ENCODE measurements at regions not wholly inside any gene's neighbourhood (a gene's known extent, or its start where the extent isn't known, plus 50 kb on each side); places are given as distances from the start of the nearest gene placed in this dataset.

DNA sequence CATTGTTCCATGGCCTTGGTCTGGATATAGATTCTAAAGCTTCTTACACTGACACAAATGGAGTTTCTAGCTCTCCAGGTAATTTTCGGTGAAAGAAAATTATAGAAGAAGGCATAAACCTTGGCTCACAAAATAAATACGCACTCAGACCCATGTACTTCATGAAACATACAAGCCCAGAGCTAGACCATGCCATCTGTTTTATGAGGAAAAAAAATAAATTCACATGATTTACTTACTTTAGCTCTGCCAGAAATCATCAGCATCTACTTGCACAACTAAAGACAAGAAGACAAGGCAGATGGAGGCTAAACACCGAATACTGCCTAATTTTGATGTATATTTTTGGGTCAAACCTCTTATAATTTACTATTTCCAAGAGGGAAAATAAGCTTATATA lies 197.4 kb upstream of the KLF14 start:
- DNase-seq (ENCODE audit: low spot score): no peak

GRCh38 chr7:130932088-130932487 lies 198.1 kb upstream of the KLF14 start:
- DNase-seq (ENCODE audit: low spot score): no peak

GRCh38 chr7:130932667-130933432 lies 198.8 kb upstream of the KLF14 start:
- no peak for DNase-seq (ENCODE audit: low spot score)

- DNase-seq (ENCODE audit: low spot score): no peak
These were observed 199.9 kb upstream of the KLF14 start for GRCh38 chr7:130933919-130934318.

DNA sequence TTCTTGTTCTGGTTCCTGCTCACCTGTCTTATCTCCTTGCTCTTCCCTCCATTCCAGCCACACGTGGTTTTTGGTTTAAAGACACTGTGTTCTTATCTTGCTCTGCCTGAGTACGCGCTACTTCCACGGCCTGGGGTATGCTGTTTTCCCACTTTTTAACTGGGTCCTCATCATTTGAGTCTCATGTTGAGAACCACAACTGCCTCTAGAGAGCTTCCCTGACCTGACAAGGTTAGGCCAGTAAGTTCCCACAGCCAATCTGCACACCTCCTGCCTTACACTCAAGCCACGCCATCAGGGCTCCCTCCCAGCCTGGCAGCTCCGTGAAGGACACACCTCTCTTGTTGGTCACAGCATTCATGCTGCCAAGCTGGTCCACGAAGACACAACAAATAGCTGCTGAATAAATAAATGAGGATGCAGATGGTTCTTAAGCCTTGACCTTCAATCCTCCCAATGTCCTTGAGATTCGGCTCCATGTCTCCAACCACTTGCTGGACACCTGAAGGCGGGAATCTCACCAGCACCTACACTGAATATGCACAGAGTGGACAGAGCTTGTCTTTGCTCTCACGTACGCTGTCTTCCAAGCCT lies 201.7 kb upstream of the KLF14 start:
- no peak for DNase-seq (ENCODE audit: low spot score)

DNA sequence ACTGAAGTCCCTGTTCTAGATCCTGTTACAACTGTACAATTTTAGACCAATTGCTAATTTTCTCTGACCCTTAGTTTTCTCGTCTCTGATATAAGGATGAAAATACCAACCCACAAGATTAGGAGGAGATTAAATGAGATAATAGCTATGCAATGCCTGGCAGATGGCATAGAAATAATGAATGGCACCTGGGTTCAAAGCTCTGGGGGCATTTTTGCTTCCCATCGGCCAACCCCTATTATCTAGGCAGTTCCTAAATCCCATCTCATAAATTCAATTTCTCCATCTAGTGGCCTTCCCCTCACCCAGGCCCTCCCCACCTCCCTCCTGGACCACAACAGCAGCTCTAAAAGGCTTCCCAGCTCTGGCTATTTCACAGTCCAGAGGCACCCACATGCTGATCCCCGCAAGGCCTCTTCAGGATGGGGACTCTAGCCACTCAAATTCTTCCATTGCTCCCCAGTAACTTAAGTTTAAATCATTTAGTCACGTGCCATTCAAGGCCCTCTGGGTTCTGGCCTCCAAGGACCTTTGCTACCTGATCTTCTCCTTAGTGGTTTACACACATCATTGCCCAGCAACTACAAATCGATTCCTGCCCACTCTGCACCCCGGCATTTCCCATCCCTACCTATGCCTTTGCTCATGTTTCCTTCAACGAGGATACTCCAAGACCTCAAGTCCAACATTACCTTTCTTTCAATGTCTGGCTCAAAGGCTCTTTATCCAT lies 202.4 kb upstream of the KLF14 start:
- no peak for DNase-seq (ENCODE audit: low spot score)

- no peak for DNase-seq (ENCODE audit: low spot score)
These were observed 203.0 kb upstream of the KLF14 start for GRCh38 chr7:130937016-130937415.

- no peak for DNase-seq (ENCODE audit: low spot score)
These were observed 203.8 kb upstream of the KLF14 start for GRCh38 chr7:130937830-130938229.

DNA sequence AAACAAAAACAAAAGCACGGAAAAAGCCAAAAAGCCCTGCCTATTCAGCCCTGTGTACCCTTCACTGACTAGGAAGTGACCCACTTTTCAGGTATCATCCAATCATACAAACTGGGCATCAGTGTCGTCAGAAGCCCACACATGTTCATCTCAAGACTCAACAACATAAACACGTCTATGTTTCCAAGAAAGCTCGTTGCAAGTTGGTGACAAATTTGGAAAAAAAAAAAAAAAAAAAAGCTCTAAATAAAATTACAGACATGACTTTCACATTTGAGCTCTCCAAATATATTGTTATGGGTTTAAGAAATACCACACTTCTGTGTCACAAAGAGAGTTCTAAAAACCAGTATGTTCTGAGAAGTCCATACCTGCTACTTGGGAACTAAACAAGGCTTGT lies 204.7 kb upstream of the KLF14 start:
- DNase-seq (ENCODE audit: low spot score): no peak

DNA sequence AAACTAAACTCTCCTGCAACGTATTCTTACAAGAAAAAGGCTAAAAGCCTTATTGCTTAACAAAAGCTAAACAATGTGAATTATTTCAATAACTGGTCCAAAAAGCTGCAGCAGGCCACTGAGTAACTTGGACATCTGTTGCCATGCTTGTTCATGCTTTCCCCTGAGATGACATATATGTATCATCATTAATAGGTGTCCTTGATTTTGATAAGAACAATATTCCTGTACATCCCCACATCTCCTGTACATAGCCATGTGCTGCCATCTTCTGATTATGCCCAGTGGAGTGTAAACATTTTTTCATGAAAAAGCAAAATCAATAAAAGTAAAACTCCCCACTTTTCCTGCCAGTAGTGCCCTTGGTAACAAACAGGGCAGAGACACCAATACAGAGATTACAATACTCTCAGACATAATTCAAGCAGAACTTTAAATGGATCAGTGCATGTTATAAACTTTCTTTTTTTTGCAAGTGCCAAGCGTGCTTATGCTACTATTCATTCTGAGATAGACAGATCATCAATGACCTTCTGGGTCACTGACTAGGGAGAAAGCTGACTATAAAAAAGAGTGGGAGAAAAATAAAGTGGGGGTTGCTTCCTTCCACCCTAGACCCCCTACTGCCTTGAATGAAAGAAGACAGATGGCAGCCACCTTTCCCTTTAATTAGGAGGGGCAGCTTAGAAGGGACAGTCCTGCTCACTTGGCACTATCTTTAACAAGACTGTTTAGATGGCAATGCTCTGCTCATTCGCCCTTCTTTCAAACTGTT lies 205.5 kb upstream of the KLF14 start:
- DNase-seq (ENCODE audit: low spot score): no peak

DNA sequence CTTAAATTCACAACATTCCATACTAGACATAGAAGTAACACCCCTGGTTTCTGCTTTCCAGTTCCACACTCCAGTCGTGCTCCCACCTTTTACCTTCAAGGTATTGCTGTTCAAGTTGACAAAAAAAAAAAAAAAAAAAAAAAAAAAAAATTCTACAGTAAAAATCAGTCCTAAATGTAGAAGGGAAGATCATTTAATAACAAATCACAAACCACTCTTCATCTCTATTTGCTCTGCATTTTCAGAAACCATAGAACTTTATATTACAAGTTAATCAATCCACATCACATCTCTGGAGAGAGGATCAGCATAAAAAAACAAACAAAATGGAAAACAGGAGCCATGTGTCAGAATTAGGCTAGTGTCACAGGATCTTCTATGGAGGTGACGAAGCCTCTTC lies 206.3 kb upstream of the KLF14 start:
- peak; percentile 44 for DNase-seq (ENCODE audit: low spot score)

DNA sequence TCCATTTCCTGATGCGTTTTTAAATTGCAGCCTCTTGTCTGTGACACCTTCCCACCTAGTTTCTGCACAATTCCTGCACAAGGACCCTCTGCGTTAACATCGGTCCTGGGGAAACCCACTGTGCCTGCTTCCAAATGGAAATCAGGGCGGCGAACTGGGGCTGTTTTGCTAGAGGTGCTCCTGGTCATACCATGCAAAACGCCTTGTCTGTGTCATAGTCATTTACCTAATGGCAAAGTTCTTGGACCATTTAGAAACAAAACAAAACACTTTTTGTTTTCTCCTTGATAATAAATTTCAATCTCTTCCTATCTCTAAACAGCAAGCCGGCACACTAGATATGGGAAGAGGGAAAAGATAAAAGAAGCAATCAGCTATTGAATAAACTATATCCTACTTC lies 206.9 kb upstream of the KLF14 start:
- no peak for DNase-seq (ENCODE audit: low spot score)

DNA sequence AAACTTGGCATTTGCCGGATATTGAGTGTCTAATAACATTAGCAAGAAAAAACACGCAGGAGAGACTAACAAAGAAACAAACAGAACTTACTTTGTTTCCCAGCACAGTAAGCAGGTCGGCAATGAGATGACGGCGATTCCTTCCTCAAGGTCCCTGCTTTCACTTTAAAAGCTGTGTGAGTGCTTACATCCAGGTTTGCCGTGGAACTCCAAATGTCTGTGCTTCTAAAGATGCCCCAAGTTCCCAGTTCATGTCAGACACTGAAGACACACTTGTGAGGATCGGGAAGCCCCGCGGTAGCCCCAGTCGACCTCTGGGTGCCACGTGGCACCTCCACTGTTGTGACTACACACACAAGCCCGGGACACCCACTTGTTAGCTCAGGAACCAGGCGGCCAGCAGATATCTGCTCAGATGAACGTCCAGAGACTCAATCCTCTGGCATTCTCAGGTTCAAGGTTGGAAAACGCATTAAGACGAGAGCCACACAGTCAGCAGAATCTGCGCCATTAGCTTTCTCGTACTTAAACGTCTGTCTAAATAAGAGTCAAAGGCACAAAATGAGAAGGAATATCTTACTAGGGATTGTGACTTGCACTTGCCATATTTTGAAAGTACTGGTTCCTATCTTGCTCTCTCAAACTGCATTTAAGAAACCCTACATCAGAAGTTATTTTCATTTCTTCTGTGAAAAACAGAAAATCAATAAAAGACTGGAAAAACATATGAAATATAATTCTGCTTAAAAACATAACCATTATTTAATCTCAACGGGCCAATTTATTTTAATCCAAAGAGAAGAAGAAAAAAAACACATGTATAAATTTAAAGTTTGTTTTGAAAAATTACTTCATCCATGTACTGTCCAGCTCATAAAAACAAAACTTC lies 207.6 kb upstream of the KLF14 start:
- DNase-seq (ENCODE audit: low spot score): peak; percentile 88

DNA sequence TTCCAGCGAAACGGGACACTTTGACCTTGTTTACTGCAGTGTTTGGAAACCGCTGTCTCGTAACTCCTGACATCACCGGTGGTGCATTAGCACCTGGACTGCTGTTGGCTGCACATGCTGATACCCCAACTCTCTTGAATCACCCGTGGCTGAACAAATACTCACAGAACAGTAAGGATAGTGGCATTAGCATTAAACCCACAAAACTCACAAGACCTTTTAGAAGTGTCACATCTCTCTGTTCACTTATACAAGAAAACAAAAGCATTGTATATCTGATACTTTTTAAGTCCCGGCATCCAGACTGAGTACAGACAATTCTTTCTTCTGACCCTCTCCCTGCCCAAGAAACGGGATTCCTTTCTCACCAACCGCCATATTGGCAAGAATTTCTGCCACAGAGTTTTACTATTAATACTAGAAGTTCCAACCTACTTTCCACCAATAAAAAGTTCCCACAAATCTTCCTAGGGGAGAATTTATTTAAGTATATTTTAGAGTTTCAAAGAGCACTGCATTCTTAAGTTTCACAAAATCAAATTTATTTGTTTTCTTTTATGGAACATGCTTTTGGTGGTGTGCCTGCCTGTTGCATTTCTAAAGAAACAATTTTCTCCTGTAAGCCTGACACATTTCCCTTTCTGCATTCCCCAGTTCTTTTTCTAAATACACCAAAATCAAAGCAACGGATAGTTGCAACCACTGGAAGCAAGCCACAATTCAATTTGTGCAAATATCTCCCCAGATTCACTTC lies 208.4 kb upstream of the KLF14 start:
- DNase-seq (ENCODE audit: low spot score): peak; percentile 86

DNA sequence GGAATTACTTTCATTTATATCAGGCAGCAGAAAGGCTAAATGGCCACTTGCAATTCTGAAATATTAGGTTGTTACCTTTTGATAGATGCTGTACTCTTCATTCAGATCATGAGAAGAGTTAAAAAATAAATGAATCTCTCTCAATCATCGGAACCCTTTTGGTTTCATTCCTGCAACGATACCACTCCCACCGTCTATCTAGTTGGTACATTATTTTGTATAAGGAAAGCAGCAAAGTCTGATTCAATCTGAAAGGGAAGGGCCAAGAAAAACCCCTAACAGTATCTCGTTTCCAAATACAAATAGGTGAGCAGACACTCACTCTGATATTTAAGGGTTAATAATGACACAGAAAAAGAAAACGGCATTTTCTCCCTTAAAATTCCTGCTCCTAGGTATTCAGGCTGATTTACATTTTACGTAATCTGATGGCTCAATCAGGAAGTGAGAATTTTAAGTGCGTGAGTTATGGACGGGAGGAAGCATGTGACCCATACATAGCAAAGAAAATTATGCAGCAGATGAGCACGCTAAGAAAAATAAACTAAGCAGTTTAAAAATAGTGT lies 209.4 kb upstream of the KLF14 start:
- peak; percentile 72 for DNase-seq (ENCODE audit: low spot score)

- no peak for DNase-seq (ENCODE audit: low spot score)
These were observed 210.0 kb upstream of the KLF14 start for GRCh38 chr7:130943981-130944380.

GRCh38 chr7:130944997-130945396 lies 211.0 kb upstream of the KLF14 start:
- DNase-seq (ENCODE audit: low spot score): no peak

DNA sequence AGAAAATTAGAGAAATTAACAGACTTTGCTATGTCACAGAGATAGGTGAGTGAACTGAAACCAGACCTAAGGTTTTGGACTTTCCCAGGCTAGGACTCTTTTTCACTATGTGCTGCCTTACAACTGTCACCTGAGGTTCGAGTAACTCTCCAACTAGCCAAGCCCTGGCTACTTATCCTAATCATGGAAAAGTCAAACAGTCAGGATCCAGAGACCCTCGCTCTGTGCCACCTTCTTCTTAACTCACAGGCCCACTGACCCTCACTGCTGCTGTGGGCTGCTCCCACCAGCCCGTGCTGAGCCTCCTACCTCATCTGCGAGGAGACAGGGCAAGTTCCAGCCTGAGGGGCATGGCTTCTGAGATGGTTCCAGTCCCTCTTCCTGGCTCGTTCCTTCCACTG lies 211.4 kb upstream of the KLF14 start:
- DNase-seq (ENCODE audit: low spot score): no peak

GRCh38 chr7:130946114-130946513 lies 212.1 kb upstream of the KLF14 start:
- no peak for DNase-seq (ENCODE audit: low spot score)

DNA sequence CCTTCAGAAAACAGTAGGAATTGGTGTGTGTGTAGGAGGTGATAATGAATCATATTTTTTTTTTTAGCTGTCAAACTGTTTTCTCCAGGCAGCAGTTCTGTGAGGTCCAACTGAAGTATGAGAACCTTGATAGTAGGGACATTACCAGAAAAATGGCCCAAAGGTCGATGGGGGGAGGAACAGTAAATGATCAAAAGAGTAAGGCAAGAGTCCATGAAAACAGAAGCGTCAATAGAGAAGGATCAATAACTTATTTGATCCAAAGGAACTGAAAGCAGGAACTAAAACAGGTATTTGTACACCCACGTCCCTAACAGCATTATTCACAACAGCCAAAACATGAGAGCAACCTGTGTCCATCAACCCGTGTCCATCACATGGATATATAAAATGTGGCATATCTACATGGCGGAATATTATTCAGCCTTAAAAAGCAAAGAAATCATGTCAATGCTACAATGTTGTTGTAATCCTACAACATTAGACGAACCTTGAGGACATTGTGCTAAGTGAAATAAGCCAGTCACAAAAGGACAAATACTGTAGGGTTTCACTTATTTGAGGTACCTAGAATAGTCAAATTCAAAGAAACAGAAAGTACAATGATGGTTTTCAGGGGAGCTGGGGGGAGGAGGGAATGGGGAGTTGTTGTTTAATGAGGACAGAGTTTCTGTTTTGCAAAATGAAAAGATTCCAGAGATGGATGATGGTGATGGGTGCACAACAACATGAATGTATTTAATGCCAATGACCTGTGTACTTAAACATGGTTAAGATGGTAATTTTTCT lies 214.0 kb upstream of the KLF14 start:
- no peak for DNase-seq (ENCODE audit: low spot score)
